ENCODE measurements at regions not wholly inside any gene's neighbourhood (a gene's known extent, or its start where the extent isn't known, plus 50 kb on each side); places are given as distances from the start of the nearest gene placed in this dataset.

GRCh38 chr1:2933431-2934155 lies 87.7 kb upstream of the ACTRT2 start:
- no peak for DNase-seq (ENCODE audit: low read depth in 2 of 2)

GRCh38 chr1:2934156-2934540 lies 87.1 kb upstream of the ACTRT2 start:
- DNase-seq (ENCODE audit: low read depth in 2 of 2) = no peak

GRCh38 chr1:2934642-2935081 lies 86.6 kb upstream of the ACTRT2 start:
- DNase-seq (ENCODE audit: low read depth in 2 of 2) = no peak

DNA sequence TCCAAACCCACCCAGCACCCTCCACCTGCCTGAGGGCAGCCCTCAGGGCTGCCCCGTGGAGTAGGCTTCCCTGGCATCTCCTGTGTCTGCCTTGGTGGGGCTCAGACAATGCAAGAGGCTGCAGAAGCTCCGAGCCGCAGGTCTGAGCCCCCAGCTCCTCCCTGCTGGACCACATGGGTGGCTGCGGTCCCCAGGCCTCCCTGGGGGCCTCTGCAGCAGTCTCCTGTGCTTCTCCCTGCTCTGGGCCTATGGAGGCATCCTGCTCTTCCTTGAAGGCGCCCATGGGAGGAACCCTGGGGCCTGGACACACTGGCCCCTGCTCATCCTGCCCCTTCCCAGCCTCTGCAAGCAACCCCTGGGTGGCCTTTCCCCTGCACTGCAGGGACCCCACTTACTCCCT lies 86.1 kb upstream of the ACTRT2 start:
- DNase-seq (ENCODE audit: low read depth in 2 of 2) = no peak

GRCh38 chr1:2935751-2936390 lies 85.4 kb upstream of the ACTRT2 start:
- DNase-seq (ENCODE audit: low read depth in 2 of 2) = no peak

GRCh38 chr1:2936559-2937515 lies 84.4 kb upstream of the ACTRT2 start:
- DNase-seq (ENCODE audit: low read depth in 2 of 2) = no peak

- DNase-seq (ENCODE audit: low read depth in 2 of 2) = no peak
These were observed 83.5 kb upstream of the ACTRT2 start for GRCh38 chr1:2937805-2938204.

DNA sequence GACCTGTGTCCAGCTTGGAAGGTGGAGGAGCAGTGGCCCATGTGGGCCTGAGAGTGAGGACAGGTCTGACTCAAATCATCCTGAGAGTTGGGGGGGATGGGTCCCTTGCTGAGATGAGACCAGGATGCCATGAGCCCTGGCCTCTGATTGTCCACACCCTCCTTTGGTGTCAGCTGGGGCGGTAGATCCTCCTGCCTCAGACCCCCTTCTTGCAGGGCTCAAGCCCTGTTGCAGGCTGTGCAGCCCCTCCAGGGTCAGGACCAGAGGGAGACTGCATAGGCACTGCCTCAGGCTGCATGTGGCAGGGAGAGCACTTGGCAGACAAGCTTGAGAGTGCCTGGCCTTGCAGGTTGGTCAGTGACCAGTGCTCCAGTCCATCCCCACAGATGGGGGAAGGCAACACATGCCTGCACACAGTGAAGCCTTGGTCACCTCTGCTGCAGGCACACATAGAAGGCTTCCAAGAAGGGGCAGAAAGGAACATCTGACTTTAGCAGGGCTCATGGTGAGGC lies 82.2 kb upstream of the ACTRT2 start:
- no peak for DNase-seq (ENCODE audit: low read depth in 2 of 2)

DNA sequence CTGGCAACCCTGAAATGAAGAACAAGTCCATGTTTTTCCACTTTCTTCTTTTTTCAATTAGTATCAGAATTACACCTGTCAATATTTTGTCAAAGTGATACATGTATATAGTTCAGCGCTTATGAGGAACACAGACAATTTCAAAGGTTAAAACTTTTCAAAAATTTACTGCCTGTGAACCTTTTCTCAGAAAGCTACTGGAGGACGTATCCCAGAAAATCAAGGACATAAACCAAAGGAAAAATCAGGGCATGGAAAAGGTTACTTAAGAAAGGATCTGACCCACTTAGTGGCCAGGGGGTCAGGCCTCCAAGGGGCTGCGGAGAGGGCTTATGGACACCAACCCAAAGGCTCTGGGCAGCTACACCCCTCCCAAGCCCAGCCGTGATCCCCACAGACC lies 81.1 kb upstream of the ACTRT2 start:
- DNase-seq (ENCODE audit: low read depth in 2 of 2) = no peak

DNA sequence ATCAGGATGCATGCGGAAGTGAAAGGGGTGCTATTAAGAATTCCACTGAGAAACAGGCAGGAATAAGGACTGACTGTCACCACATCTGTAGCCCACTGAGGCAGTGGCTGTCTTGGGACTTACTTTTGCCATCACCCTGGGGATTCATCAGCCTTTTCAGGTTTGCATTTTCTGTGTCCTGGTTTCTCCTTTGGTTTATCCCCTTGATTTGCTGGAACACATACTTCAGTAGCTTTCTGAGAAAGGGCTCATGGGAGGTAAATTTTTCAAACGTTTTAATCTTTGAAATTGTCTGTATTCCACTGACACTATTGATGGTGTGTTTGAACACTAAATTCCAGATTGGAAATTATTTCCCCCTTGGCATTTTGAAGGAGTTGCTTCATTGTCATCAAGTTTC lies 80.2 kb upstream of the ACTRT2 start:
- DNase-seq (ENCODE audit: low read depth in 2 of 2) = no peak

GRCh38 chr1:2941907-2942306 lies 79.4 kb upstream of the ACTRT2 start:
- DNase-seq (ENCODE audit: low read depth in 2 of 2) = no peak

- no peak for DNase-seq (ENCODE audit: low read depth in 2 of 2)
These were observed 78.9 kb upstream of the ACTRT2 start for GRCh38 chr1:2942410-2942809.

DNA sequence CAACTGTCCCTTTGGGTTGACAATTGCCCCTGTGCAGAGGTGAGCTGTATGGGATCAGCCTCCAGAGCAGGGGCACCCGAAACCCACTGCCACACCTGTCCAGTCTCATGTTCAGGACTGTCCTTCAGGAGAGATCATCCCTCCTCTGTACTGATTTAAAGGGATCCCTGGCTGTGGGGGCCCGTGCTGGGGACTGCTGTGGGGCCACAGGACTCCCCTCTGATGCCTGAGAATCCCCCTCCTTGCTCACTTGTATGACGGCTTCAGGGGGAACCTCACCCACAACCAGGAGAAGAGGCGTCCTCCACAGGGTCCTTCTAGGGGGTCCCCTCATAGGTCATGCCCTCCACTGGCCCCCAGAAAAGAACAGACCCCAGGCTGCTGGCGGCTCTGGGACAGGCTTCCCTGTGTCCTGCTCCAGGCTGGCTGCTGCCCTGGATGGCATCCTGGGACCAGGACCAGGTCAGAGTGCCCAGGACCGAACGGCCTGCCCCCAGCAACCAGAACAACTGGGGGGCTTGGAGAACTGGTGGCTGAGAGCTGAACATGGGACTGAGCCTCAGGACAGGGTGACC lies 77.5 kb upstream of the ACTRT2 start:
- no peak for DNase-seq (ENCODE audit: low read depth in 2 of 2)

GRCh38 chr1:2944705-2945104 lies 76.6 kb upstream of the ACTRT2 start:
- no peak for DNase-seq (ENCODE audit: low read depth in 2 of 2)

DNA sequence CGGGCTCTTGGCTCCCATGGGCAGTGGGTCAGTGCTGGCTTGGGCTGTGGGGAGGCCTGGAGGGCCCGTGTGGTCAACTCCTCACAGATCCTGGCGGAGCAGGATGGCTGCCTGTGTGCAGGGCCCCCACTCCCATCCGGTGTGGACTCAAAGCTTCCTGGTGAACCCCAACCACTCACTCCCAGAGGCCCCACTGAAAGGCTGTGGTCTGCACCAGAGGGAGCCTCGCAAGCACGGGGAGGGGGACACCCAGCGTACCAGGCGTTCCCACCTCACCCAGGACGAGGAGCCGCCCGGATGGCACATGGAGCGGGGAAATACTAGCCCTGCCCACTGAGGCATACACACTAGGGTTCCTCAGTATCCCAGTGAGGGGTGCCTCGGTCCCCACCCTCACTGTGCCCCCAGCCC lies 75.4 kb upstream of the ACTRT2 start:
- no peak for DNase-seq (ENCODE audit: low read depth in 2 of 2)

GRCh38 chr1:2946291-2946690 lies 75.0 kb upstream of the ACTRT2 start:
- no peak for DNase-seq (ENCODE audit: low read depth in 2 of 2)

- no peak for DNase-seq (ENCODE audit: low read depth in 2 of 2)
These were observed 74.1 kb upstream of the ACTRT2 start for GRCh38 chr1:2946999-2947690.

- DNase-seq (ENCODE audit: low read depth in 2 of 2) = no peak
These were observed 73.1 kb upstream of the ACTRT2 start for GRCh38 chr1:2948001-2948750.

DNA sequence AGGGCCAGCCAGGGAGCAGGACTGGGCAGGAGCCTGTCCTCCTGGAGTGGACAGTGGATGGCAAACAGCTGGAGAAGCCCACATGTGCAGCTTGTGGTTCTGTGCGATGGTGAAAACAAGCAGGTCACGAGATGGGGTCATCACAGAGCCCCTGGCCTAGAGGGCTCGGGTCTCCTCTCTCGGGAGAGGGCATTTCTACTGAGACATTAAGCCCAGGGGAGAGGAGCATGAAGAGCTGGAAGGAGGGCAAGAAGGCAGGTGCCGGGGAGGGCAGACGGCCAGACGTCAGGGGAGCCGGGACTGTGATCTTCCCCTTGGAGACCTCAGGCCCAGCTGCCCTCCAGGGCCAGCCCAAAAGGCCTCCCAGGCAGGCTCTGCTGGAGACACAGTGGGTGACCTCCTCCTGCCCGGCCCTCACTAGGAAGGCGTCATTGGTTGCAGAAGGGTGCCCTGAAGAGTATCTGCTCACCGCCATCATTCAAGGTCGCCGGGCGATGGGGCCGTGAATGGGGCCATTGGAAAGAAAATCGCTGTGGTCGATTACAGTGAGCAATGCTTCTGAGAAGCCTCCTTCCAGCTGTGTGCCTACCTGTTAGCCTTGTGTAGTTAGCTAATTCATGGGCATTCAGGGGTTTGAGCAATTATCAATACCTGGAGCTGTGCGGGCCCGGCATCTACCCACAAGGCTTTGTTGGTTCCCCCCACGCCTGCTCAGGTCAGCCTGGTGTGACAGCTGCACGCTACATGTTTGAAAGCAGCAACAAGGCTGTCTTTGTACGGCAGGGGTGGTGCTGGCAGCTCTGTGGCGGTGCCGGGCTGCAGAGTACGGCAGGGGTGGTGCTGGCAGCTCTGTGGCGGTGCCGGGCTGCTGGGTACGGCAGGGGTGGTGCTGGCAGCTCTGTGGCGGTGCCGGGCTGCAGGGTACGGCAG lies 72.3 kb upstream of the ACTRT2 start:
- no peak for DNase-seq (ENCODE audit: low read depth in 2 of 2)

Data from stimulated activated CD4-positive, alpha-beta T cell treated with anti-CD3 and anti-CD28 coated beads, Interleukin-12 subunit alpha, Interleukin-12 subunit beta, amount 100 ng/mL, for 24 hours (primary cell).